GM12873 (cell line): ENCODE measurements at regions not wholly inside any gene's neighbourhood (a gene's known extent, or its start where the extent isn't known, plus 50 kb on each side); places are given as distances from the start of the nearest gene placed in this dataset.

ENCODE experiments used
- TF ChIP-seq, protein P1 (sequence below): IDR thresholded peaks from 2 replicates; pipeline ENCODE4 v1.5.1; 2012; ENCODE audit warnings: low read depth, mild to moderate bottlenecking, moderate library complexity, low read length, control low read depth; ENCODE audit not compliant: insufficient read depth; ENCODE audit errors: missing control alignments

DNA sequence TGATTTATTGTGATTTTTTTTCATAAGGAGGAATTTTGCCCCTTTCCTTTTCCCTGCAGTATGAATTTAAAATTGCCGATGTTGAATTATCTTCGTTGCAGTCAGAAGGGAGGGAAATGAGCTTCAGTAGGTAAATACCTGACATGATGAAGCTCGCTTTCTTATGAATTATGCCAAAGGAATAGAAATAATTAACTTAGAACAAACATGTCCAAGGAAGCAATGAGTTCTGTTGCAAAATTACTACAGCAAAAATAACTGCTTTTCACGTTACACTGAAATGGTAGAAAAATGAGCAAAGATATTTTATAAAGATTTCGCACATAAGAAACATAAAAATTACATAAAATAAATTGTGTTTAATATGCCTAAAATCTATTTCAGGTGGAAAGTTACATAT, 91.1 kb upstream of the ZNF804A start:
- TF ChIP-seq, protein P1, sequence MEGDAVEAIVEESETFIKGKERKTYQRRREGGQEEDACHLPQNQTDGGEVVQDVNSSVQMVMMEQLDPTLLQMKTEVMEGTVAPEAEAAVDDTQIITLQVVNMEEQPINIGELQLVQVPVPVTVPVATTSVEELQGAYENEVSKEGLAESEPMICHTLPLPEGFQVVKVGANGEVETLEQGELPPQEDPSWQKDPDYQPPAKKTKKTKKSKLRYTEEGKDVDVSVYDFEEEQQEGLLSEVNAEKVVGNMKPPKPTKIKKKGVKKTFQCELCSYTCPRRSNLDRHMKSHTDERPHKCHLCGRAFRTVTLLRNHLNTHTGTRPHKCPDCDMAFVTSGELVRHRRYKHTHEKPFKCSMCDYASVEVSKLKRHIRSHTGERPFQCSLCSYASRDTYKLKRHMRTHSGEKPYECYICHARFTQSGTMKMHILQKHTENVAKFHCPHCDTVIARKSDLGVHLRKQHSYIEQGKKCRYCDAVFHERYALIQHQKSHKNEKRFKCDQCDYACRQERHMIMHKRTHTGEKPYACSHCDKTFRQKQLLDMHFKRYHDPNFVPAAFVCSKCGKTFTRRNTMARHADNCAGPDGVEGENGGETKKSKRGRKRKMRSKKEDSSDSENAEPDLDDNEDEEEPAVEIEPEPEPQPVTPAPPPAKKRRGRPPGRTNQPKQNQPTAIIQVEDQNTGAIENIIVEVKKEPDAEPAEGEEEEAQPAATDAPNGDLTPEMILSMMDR = no peak

- TF ChIP-seq, protein P1 = no peak
Measured at GRCh38 chr2:184517402-184517801, 80.9 kb upstream of the ZNF804A start.

DNA sequence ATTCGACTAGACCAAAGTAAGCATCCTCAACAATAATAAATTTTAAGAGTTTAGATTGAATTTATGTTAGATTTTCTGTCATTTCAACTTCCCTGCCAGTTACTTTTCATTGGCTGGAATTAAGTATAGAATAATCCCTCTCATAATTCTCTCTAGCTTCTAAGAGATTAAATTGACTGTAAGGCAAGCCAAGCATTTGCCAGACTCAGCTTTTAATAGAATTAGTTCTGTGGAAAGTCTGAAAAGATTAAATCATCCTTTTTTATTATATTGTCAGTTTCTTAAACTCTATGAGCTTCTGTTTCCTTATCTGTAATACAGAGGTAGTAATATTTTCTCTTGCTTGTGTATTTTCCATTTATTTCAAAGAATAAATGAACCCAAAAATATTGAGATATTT, 77.9 kb upstream of the ZNF804A start:
- TF ChIP-seq, protein P1 = no peak

DNA sequence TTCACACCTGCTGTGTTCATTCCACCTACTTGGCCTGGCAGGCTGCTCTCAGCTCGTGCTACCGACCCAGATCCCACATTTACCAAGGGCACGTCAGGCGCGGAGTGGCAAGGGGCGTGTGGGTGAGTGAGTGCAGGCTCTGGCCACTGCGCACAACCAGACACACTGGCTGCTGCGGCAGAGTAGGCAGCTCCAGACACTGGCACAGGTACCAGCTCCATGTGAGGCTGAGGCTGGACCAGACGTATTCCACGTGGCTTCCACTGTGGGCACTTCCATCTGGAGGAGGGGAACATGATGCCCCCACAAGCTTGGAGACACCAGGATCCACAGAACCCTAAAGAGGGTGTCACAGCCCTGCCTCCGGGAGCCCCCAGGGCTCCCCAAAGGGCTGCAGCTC, 74.6 kb upstream of the ZNF804A start:
- TF ChIP-seq, protein P1 = no peak

- TF ChIP-seq, protein P1 = no peak
Measured at GRCh38 chr2:184524551-184525382, 73.6 kb upstream of the ZNF804A start.

- TF ChIP-seq, protein P1 = no peak
Measured at GRCh38 chr2:184527058-184527457, 71.3 kb upstream of the ZNF804A start.

GRCh38 chr2:184528119-184528518, 70.2 kb upstream of the ZNF804A start:
- TF ChIP-seq, protein P1 = no peak
